HFFc6 (cell line): ENCODE measurements at regions not wholly inside any gene's neighbourhood (a gene's known extent, or its start where the extent isn't known, plus 50 kb on each side); places are given as distances from the start of the nearest gene placed in this dataset.

Experiments used
- DNase-seq: peaks from one replicate; pipeline ENCODE4 v3.0.0-alpha.2; 2018
- H3K27ac Mint-ChIP-seq: 2 replicates; pipeline ENCODE4 v1.8.0; 2020; ENCODE audit warnings: mild to moderate bottlenecking, mixed read lengths
- H3K27me3 Mint-ChIP-seq: 2 replicates; pipeline ENCODE4 v1.8.0; 2021; ENCODE audit warnings: mild to moderate bottlenecking, moderate library complexity, mixed read lengths; ENCODE audit not compliant: insufficient read depth
- H3K36me3 Mint-ChIP-seq: 2 replicates; pipeline ENCODE4 v1.8.0; 2021; ENCODE audit warnings: low read depth, mixed read lengths
- H3K4me1 Mint-ChIP-seq: 2 replicates; pipeline ENCODE4 v1.8.0; 2020; ENCODE audit warnings: low read depth, mixed read lengths
- H3K4me3 Mint-ChIP-seq: 2 replicates; pipeline ENCODE4 v1.8.0; 2020; ENCODE audit warnings: mild to moderate bottlenecking, moderate library complexity, mixed read lengths
- H3K9me3 Mint-ChIP-seq: 2 replicates; pipeline ENCODE4 v1.8.0; 2020; ENCODE audit warnings: mild to moderate bottlenecking, mixed read lengths
- TF ChIP-seq, protein P1 (sequence below): fragments of 200-600 bp; sonication (generic); IDR thresholded peaks from 2 replicates; pipeline ENCODE4 v1.5.0; 2021; ENCODE audit warnings: antibody characterized with exemption, mild to moderate bottlenecking

DNA sequence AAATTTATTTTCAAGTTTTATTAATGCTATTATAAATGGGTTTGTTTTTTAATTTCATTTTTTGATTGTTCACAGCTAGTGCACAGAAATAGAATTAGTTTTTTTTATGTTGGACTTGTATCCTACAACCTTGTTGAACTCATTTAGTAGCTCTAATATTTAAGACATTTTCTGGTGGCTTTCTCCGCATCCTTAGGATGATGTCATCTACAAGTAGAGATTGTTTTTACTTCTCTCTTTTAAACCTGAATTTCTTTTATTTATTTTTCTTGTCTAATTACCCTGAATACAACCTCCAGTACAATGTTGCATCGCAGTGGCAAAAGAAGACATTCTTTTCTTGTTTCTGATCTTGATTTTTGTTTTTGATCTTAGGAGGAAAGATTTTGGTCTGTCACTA is 142.6 kb upstream of the PRDM1 start:
- Mint-ChIP-seq H3K9me3 (no peaks in the 10 kb centered on the region), H3K36me3 (no peaks in the 10 kb centered on the region), H3K27ac (no peak overlapping the region), H3K4me3 (no peak overlapping the region), H3K27me3 (no peaks in the 10 kb centered on the region; the same call in 1 of the 2 replicates), H3K4me1 (no peaks in the 10 kb centered on the region)
- TF ChIP-seq, protein P1, sequence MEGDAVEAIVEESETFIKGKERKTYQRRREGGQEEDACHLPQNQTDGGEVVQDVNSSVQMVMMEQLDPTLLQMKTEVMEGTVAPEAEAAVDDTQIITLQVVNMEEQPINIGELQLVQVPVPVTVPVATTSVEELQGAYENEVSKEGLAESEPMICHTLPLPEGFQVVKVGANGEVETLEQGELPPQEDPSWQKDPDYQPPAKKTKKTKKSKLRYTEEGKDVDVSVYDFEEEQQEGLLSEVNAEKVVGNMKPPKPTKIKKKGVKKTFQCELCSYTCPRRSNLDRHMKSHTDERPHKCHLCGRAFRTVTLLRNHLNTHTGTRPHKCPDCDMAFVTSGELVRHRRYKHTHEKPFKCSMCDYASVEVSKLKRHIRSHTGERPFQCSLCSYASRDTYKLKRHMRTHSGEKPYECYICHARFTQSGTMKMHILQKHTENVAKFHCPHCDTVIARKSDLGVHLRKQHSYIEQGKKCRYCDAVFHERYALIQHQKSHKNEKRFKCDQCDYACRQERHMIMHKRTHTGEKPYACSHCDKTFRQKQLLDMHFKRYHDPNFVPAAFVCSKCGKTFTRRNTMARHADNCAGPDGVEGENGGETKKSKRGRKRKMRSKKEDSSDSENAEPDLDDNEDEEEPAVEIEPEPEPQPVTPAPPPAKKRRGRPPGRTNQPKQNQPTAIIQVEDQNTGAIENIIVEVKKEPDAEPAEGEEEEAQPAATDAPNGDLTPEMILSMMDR: no peak
- no peak for DNase-seq

DNA sequence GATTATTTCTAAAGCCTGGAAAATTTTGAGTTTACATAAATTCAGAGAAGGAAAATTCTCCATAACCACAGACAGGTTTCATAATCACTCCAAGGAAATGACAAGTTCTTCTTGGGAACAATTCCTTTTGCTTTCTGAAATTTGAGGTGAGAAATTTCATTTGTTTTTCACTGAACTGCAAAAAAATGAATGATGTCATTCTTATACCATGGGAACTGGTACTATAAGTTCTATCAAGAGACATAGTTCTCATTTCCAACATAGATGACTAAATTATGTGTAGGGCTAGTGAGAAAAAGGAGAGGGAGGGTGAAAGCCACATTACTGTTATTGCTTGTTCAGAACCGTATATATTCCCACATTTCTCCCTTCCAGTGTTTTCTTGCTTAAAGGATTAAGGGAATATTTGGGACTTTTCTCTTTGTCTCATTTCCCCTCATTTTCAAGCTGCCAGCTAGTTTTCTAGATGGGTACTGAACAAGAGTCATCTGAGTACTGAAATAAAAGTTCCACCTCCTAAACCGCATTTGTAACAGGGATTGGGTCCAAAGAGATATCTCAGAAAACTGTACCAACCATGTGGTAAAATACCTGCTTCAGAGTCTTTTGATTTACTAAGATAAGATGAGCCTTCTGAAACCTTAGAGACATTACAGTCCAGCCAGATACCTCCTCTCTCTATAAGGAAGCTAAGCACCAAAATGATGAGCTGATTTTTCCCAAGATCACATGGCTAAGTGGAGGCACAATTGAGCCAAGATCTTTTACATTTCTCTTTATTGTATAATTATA is 144.3 kb upstream of the PRDM1 start:
- no peak overlapping the region for H3K4me3 Mint-ChIP-seq
- H3K27me3 Mint-ChIP-seq: no peaks in the 10 kb centered on the region; the same call in 1 of the 2 replicates
- DNase-seq: no peak
- no peaks in the 10 kb centered on the region for H3K9me3 Mint-ChIP-seq
- H3K36me3 Mint-ChIP-seq: no peaks in the 10 kb centered on the region
- H3K27ac Mint-ChIP-seq: no peak overlapping the region
- H3K4me1 Mint-ChIP-seq: no peaks in the 10 kb centered on the region
- TF ChIP-seq, protein P1: no peak

DNA sequence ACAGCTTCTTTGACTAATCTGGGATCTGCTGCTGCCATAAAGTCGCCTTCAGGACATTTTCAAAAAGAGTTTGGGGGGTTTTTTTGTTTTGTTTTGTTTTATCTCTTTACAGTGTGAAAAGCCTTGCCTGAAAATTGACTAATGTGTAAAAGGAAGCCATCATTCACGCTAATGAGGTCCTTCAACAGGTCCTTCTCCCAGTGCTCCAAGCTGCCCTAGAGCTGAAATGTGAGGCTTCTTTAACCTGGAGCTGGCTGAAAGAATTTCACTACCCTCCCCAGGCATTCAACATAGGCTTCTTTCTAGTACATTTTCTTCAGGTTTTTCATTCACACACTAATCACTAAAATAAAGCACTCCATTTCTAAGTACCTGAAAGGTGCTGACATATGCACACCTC is 145.1 kb upstream of the PRDM1 start:
- no peak for DNase-seq
- Mint-ChIP-seq H3K9me3 (no peaks in the 10 kb centered on the region), H3K4me1 (no peaks in the 10 kb centered on the region), H3K4me3 (no peak overlapping the region), H3K27me3 (no peaks in the 10 kb centered on the region; the same call in 1 of the 2 replicates), H3K36me3 (no peaks in the 10 kb centered on the region), H3K27ac (no peak overlapping the region)
- TF ChIP-seq, protein P1: no peak

DNA sequence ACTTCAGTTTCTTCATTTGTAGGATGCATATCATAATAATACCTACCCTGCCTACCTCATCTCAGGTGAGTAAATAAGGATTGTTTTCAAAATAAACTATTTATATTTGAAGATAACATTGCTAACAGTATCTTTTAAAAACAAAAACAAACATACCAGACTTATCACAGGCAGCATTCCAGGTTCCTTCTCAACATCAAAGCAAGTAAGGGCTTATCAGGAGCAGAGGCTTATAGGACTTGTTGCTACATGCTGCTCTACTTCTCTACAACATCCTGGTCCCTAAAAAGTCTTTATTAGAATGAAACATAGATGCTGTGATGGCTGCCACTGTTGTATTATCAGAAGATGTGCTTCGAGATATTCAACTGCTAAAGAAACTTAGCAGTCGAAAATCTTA is 149.2 kb upstream of the PRDM1 start:
- no peaks in the 10 kb centered on the region for H3K36me3 Mint-ChIP-seq
- no peaks in the 10 kb centered on the region for H3K9me3 Mint-ChIP-seq
- DNase-seq: no peak
- no peaks in the 10 kb centered on the region; the same call in 1 of the 2 replicates for H3K27me3 Mint-ChIP-seq
- H3K4me3 Mint-ChIP-seq: no peak overlapping the region
- TF ChIP-seq, protein P1: no peak
- H3K27ac Mint-ChIP-seq: no peak overlapping the region
- H3K4me1 Mint-ChIP-seq: peaks cover 11% of the 10 kb centered on the region

DNA sequence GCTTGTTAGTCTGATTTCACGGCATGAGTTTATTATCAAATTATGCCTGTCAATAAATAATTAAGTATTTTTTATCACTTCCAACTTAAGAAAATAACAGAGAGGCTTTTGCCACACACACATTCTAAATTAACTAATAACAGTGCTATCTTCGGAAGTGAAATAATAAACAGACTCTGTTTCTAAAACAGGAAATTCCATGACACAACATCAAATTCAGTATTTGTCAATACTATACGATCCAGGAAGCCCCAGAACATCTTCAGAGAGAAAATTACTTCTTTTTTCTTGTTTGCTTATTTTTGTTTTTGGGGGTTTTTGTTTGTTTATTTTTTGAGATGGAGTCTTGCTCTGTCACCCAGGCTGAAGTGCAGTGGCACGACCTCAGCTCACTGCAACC is 150.7 kb upstream of the PRDM1 start:
- peaks cover 11% of the 10 kb centered on the region for H3K4me1 Mint-ChIP-seq

More for the DNA sequence above, 150.7 kb upstream of the PRDM1 start:
- Mint-ChIP-seq H3K27ac (no peak overlapping the region), H3K9me3 (no peaks in the 10 kb centered on the region), H3K4me3 (no peak overlapping the region), H3K36me3 (no peaks in the 10 kb centered on the region), H3K27me3 (no peaks in the 10 kb centered on the region)
- TF ChIP-seq, protein P1: no peak
- no peak for DNase-seq
